ENCODE measurements at regions not wholly inside any gene's neighbourhood (a gene's known extent, or its start where the extent isn't known, plus 50 kb on each side); places are given as distances from the start of the nearest gene placed in this dataset.

DNA sequence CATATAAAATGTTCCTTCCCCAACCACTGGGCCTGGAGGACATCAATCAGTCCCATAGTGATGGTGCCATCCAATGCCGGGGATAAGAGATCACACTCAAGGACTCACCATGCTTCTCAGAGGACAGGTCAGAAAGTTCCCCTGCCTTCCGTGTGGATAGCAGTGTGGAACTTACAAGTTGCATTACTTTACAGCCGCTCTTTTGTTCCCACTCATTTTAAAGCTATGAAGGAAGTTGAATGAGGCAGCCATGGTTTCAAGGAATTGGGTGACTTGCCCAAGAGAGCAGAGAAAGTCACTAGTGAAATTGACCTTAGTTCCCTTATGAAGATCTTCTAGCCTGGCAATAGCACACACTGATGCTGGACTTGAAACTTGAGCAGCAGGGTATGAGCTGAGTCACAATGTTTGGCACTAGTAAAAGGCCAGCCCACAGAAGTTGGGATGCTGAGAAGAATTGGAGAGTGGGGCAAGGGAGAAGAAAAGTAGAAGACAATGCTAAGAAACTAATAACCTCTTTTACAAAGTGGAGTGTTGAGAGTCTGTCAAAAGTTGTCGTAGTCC, 78.7 kb downstream of the CXCL12 start (continued):
- TF ChIP-seq, protein P1, sequence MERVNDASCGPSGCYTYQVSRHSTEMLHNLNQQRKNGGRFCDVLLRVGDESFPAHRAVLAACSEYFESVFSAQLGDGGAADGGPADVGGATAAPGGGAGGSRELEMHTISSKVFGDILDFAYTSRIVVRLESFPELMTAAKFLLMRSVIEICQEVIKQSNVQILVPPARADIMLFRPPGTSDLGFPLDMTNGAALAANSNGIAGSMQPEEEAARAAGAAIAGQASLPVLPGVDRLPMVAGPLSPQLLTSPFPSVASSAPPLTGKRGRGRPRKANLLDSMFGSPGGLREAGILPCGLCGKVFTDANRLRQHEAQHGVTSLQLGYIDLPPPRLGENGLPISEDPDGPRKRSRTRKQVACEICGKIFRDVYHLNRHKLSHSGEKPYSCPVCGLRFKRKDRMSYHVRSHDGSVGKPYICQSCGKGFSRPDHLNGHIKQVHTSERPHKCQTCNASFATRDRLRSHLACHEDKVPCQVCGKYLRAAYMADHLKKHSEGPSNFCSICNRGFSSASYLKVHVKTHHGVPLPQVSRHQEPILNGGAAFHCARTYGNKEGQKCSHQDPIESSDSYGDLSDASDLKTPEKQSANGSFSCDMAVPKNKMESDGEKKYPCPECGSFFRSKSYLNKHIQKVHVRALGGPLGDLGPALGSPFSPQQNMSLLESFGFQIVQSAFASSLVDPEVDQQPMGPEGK (CRISPR knock-in tag; IDR thresholded peaks at IDR 0.05; ENCODE audit: borderline replicate concordance) = no peak
- no peak for TF ChIP-seq BACH2 (CRISPR knock-in tag; IDR thresholded peaks at IDR 0.05; ENCODE audit: borderline replicate concordance)
- no peak for TF ChIP-seq ZNF8 (CRISPR knock-in tag; IDR thresholded peaks at IDR 0.05)
- TF ChIP-seq GLIS3 (CRISPR knock-in tag; IDR thresholded peaks at IDR 0.05) = no peak
- no peak for TF ChIP-seq ARNTL (CRISPR knock-in tag; IDR thresholded peaks at IDR 0.05; ENCODE audit: borderline replicate concordance, low read depth)
- no peak for TF ChIP-seq ZC3H10 (CRISPR knock-in tag; IDR thresholded peaks at IDR 0.05)
- TF ChIP-seq SNAI2 (CRISPR knock-in tag; IDR thresholded peaks at IDR 0.05) = no peak
- TF ChIP-seq ZNF565 (CRISPR knock-in tag; conservative IDR thresholded peaks at IDR 0.05; ENCODE audit: low read depth) = no peak

DNA sequence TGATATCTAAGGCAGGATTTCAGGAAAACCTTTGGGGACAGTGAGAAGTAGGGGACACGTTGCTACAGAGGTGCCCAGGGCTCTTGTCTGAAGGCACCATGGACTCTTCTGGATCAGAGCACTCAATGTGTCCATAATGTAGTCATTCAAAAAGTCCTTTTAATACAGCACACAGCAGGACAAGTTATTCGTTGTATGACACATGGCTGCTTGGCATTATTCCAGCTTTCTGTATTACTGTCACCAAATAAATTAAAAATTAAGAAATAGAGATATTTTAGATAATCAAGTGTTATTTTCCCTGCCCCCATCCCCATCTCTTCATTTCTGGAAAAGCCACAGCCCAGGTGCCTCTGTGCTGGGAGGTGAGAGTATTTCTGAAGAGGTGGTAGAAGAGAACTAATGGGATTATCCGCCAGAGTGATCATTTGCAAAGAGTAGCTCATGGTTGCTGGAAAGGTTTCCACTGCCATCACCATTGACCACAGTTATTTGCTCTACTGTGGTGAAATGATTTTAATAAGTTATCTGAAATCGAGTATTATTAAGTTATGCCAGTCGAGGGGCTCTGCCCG, 83.0 kb downstream of the CXCL12 start:
- TF ChIP-seq ZNF70 (CRISPR knock-in tag; IDR thresholded peaks at IDR 0.05) (no peak), RARB (CRISPR knock-in tag; IDR thresholded peaks at IDR 0.05) (no peak), ISL1 (CRISPR knock-in tag; IDR thresholded peaks at IDR 0.05) (no peak), ZFP3 (CRISPR knock-in tag; IDR thresholded peaks at IDR 0.05) (no peak), ZNF8 (CRISPR knock-in tag; IDR thresholded peaks at IDR 0.05) (no peak), TOX (CRISPR knock-in tag; IDR thresholded peaks at IDR 0.05; ENCODE audit: borderline replicate concordance) (no peak), ZC3H10 (CRISPR knock-in tag; IDR thresholded peaks at IDR 0.05) (no peak), GLIS3 (CRISPR knock-in tag; IDR thresholded peaks at IDR 0.05) (no peak), PPARA (CRISPR knock-in tag; IDR thresholded peaks at IDR 0.05; ENCODE audit: borderline replicate concordance) (no peak), ESRRG (CRISPR knock-in tag; IDR thresholded peaks at IDR 0.05) (no peak), ZFP30 (CRISPR knock-in tag; IDR thresholded peaks at IDR 0.05) (no peak), SNAI2 (CRISPR knock-in tag; IDR thresholded peaks at IDR 0.05) (no peak), BACH2 (CRISPR knock-in tag; IDR thresholded peaks at IDR 0.05; ENCODE audit: borderline replicate concordance) (no peak), ZNF565 (CRISPR knock-in tag; conservative IDR thresholded peaks at IDR 0.05; ENCODE audit: low read depth) (no peak), CSDC2 (CRISPR knock-in tag; IDR thresholded peaks at IDR 0.05) (no peak), OSR1 (CRISPR knock-in tag; IDR thresholded peaks at IDR 0.05) (no peak)
- TF ChIP-seq, protein P1 (CRISPR knock-in tag; IDR thresholded peaks at IDR 0.05; ENCODE audit: borderline replicate concordance) = no peak
- TF ChIP-seq, protein P2, sequence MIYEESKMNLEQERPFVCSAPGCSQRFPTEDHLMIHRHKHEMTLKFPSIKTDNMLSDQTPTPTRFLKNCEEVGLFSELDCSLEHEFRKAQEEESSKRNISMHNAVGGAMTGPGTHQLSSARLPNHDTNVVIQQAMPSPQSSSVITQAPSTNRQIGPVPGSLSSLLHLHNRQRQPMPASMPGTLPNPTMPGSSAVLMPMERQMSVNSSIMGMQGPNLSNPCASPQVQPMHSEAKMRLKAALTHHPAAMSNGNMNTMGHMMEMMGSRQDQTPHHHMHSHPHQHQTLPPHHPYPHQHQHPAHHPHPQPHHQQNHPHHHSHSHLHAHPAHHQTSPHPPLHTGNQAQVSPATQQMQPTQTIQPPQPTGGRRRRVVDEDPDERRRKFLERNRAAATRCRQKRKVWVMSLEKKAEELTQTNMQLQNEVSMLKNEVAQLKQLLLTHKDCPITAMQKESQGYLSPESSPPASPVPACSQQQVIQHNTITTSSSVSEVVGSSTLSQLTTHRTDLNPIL (CRISPR knock-in tag; IDR thresholded peaks at IDR 0.05; ENCODE audit: low read depth) = no peak
- TF ChIP-seq, protein P3, sequence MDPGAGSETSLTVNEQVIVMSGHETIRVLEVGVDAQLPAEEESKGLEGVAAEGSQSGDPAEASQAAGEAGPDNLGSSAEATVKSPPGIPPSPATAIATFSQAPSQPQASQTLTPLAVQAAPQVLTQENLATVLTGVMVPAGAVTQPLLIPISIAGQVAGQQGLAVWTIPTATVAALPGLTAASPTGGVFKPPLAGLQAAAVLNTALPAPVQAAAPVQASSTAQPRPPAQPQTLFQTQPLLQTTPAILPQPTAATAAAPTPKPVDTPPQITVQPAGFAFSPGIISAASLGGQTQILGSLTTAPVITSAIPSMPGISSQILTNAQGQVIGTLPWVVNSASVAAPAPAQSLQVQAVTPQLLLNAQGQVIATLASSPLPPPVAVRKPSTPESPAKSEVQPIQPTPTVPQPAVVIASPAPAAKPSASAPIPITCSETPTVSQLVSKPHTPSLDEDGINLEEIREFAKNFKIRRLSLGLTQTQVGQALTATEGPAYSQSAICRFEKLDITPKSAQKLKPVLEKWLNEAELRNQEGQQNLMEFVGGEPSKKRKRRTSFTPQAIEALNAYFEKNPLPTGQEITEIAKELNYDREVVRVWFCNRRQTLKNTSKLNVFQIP (CRISPR knock-in tag; IDR thresholded peaks at IDR 0.05; ENCODE audit: borderline replicate concordance, low read depth) = no peak
- TF ChIP-seq, protein P4, sequence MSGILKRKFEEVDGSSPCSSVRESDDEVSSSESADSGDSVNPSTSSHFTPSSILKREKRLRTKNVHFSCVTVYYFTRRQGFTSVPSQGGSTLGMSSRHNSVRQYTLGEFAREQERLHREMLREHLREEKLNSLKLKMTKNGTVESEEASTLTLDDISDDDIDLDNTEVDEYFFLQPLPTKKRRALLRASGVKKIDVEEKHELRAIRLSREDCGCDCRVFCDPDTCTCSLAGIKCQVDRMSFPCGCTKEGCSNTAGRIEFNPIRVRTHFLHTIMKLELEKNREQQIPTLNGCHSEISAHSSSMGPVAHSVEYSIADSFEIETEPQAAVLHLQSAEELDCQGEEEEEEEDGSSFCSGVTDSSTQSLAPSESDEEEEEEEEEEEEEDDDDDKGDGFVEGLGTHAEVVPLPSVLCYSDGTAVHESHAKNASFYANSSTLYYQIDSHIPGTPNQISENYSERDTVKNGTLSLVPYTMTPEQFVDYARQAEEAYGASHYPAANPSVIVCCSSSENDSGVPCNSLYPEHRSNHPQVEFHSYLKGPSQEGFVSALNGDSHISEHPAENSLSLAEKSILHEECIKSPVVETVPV (CRISPR knock-in tag; IDR thresholded peaks at IDR 0.05) = no peak
- ATAC-seq = no peak

Data from SK-N-SH treated with all-trans-retinoic acid at 6 μM for 48 hours (cell line).